Mesothelial cell of epicardium (in vitro differentiated cells): ENCODE measurements at regions not wholly inside any gene's neighbourhood (a gene's known extent, or its start where the extent isn't known, plus 50 kb on each side); places are given as distances from the start of the nearest gene placed in this dataset.

Experiments used
- DNase-seq, 2 experiments: peaks; one replicate each; pipeline ENCODE4 v3.0.0; 2021; ENCODE audit warnings: low spot score in 2 of 2; ENCODE audit not compliant: unreplicated experiment in 2 of 2
- H3K27ac Mint-ChIP-seq: 2 replicates; pipeline ENCODE4 v1.8.0; 2021; ENCODE audit warnings: mixed read lengths
- H3K27me3 Mint-ChIP-seq: 2 replicates; pipeline ENCODE4 v1.8.0; 2021; ENCODE audit warnings: low read depth, mixed read lengths
- H3K36me3 Mint-ChIP-seq: 2 replicates; pipeline ENCODE4 v1.8.0; 2021; ENCODE audit warnings: mixed read lengths
- H3K4me1 Mint-ChIP-seq: 2 replicates; pipeline ENCODE4 v1.8.0; 2021; ENCODE audit warnings: mixed read lengths
- H3K4me3 Mint-ChIP-seq: 2 replicates; pipeline ENCODE4 v1.8.0; 2021; ENCODE audit warnings: mild to moderate bottlenecking, moderate library complexity, mixed read lengths
- H3K9me3 Mint-ChIP-seq: 2 replicates; pipeline ENCODE4 v1.8.0; 2021; ENCODE audit warnings: mixed read lengths
- TF ChIP-seq, protein P1 (sequence below): fragments of 200-600 bp; sonication (generic); IDR thresholded peaks from one replicate; pipeline ENCODE4 v1.5.0; 2021; ENCODE audit warnings: antibody characterized with exemption; ENCODE audit not compliant: unreplicated experiment

DNA sequence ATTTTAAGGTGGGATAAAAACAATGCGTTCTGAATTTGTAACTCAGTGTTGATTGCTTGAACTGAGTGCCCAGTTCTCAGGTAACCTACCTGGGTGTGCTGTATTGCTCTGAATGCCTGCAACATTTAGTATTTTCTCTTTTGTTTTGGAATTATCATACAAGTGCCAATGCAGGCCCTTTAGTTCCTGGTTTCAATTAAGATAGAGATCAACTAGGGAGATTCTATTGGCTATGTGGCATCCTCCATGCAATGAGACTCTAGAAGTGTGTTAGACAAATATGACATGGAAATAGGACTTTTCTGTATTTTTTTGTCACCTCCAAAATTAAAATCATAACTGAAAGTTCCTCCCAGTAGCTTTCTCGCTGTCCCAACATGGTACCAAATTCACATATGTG lies 438.7 kb upstream of the IGFBP7 start:
- peaks cover 6% of the 10 kb centered on the region for H3K4me1 Mint-ChIP-seq
- H3K36me3 Mint-ChIP-seq: no peaks in the 10 kb centered on the region
- DNase-seq: no peak
- TF ChIP-seq, protein P1, sequence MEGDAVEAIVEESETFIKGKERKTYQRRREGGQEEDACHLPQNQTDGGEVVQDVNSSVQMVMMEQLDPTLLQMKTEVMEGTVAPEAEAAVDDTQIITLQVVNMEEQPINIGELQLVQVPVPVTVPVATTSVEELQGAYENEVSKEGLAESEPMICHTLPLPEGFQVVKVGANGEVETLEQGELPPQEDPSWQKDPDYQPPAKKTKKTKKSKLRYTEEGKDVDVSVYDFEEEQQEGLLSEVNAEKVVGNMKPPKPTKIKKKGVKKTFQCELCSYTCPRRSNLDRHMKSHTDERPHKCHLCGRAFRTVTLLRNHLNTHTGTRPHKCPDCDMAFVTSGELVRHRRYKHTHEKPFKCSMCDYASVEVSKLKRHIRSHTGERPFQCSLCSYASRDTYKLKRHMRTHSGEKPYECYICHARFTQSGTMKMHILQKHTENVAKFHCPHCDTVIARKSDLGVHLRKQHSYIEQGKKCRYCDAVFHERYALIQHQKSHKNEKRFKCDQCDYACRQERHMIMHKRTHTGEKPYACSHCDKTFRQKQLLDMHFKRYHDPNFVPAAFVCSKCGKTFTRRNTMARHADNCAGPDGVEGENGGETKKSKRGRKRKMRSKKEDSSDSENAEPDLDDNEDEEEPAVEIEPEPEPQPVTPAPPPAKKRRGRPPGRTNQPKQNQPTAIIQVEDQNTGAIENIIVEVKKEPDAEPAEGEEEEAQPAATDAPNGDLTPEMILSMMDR: no peak
- H3K9me3 Mint-ChIP-seq: no peaks in the 10 kb centered on the region
- H3K27ac Mint-ChIP-seq: no peak overlapping the region
- no peaks in the 10 kb centered on the region for H3K27me3 Mint-ChIP-seq
- no peak overlapping the region for H3K4me3 Mint-ChIP-seq

DNA sequence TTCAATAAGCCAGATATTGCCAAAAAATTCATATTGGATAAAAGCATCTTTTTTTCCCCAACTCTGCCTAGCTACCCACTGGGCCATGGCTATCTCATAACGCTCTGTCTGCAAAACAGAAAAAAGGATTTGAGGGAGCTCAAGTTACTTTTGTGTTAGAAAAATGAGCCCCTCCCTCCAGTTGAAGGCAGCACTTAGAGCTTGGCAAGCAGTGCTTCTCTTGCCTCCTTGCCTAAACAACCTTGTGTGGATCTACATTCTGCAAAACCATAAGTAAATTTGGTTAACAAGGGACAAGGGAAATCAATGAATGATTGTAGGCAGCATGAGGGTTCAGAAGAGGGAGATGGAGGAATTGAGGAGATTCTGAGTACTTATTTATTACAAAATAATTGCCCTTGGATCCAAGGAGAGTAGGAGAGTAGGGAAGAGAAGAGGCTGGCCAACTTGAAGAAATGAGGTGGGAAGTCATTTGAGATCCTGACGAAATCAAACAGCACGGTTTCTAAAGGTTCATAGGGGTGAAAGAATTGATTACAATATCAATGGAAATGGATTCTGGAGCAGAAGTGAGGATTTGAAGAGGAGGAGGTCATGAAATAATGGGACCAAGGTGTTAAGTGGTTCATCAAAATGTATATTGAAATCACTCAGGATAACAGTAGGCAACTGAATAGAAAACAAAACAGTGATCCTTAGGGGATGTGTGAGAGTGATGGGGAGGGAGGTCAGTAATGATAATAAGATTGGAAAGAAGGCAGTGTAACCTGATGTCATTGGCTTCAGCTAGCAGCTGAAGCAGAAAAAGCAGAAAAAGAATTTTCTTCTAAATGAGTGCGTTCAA lies 434.8 kb upstream of the IGFBP7 start:
- no peaks in the 10 kb centered on the region for H3K36me3 Mint-ChIP-seq
- H3K27ac Mint-ChIP-seq: no peak overlapping the region
- H3K27me3 Mint-ChIP-seq: no peaks in the 10 kb centered on the region
- no peaks in the 10 kb centered on the region for H3K9me3 Mint-ChIP-seq
- H3K4me3 Mint-ChIP-seq: no peak overlapping the region
- H3K4me1 Mint-ChIP-seq: peaks cover 4% of the 10 kb centered on the region
- TF ChIP-seq, protein P1: no peak
- DNase-seq: no peak

DNA sequence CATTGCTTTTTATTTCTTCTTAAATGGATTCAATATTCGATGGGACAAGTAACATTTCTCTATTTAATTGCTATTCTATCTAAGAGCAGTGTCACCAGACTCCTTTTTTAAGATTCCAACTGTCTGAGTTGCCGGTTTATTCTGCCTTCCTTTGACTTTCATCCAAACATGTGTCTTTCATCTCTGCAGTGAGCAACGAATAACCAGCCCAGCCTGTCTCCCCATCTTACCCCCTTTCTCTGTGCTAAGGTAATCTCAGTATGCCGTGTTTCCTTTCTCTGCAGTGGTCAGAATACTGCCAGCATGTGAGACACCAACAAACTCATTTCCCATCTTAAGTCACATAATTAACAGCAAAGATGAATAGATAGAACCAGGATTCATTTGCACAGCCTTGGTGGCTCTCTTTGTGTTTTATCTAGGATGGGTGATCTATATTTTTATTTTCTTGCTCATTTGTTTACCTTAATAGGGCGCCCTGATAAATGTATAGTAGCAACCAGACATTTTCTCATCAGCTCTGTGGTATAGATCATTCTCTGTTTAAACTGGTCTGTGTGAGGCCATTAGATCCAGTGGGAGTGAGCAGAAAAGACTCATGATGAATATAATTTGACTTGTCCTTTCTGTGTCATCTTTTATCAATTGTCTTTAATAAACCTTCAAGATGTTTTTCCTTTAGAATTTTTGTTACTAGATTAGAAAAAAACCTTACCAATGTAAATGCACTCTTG lies 394.8 kb upstream of the IGFBP7 start:
- peaks cover 9% of the 10 kb centered on the region for H3K9me3 Mint-ChIP-seq

GRCh38 chr4:57504139-57504538 lies 394.0 kb upstream of the IGFBP7 start:
- TF ChIP-seq, protein P1: no peak
- peaks cover 57% of the 10 kb centered on the region for H3K4me1 Mint-ChIP-seq
- peak overlapping the region; percentile 55 for H3K27ac Mint-ChIP-seq
- H3K36me3 Mint-ChIP-seq: no peaks in the 10 kb centered on the region
- H3K9me3 Mint-ChIP-seq: peaks cover 4% of the 10 kb centered on the region
- no peaks in the 10 kb centered on the region for H3K27me3 Mint-ChIP-seq
- H3K4me3 Mint-ChIP-seq: no peak overlapping the region
- DNase-seq: peak in 1 of 2 experiments; percentile 42

More for the DNA sequence above, 394.8 kb upstream of the IGFBP7 start:
- DNase-seq: no peak
- no peaks in the 10 kb centered on the region for H3K36me3 Mint-ChIP-seq
- H3K4me1 Mint-ChIP-seq: peaks cover 62% of the 10 kb centered on the region
- no peak overlapping the region for H3K4me3 Mint-ChIP-seq
- no peaks in the 10 kb centered on the region for H3K27me3 Mint-ChIP-seq
- TF ChIP-seq, protein P1: no peak
- peak overlapping the region; percentile 36 for H3K27ac Mint-ChIP-seq

GRCh38 chr4:57501720-57502119 lies 391.5 kb upstream of the IGFBP7 start:
- no peaks in the 10 kb centered on the region for H3K36me3 Mint-ChIP-seq

More at GRCh38 chr4:57501720-57502119, 391.5 kb upstream of the IGFBP7 start:
- no peaks in the 10 kb centered on the region for H3K27me3 Mint-ChIP-seq
- peak in 1 of 2 experiments; percentile 44 for DNase-seq
- H3K9me3 Mint-ChIP-seq: peaks cover 4% of the 10 kb centered on the region
- TF ChIP-seq, protein P1: no peak
- no peak overlapping the region for H3K4me3 Mint-ChIP-seq
- peaks cover 65% of the 10 kb centered on the region for H3K4me1 Mint-ChIP-seq
- peak overlapping the region; percentile 81 for H3K27ac Mint-ChIP-seq
